ENCODE measurements at regions not wholly inside any gene's neighbourhood (a gene's known extent, or its start where the extent isn't known, plus 50 kb on each side); places are given as distances from the start of the nearest gene placed in this dataset.

GRCh38 chr14:101347893-101348777 is 213.2 kb upstream of the DIO3 start:
- ATAC-seq: no peak
- CTCF ChIA-PET: no interaction called here
- Histone ChIP-seq H4K20me1 (ENCODE audit: insufficient read depth) (no peaks in the 10 kb centered on the region), H3K9me3 (ENCODE audit: control insufficient read depth in 1 of 2, insufficient read depth in 1 of 2, low read depth in 1 of 2, low read length in 2 of 2) (no peaks in the 10 kb centered on the region), H3K4me1 (ENCODE audit: control insufficient read depth in 1 of 2, insufficient read depth in 2 of 2, low read length in 2 of 2) (no peaks in the 10 kb centered on the region; a peak in 1 of 4 replicates), H3K9ac (ENCODE audit: low read length) (no peak overlapping the region), H2AFZ (ENCODE audit: low read depth, low read length, poor library complexity, severe bottlenecking) (no peak overlapping the region), H3K36me3 (ENCODE audit: control insufficient read depth in 1 of 2, insufficient read depth in 2 of 2, low read length in 2 of 2) (no peaks in the 10 kb centered on the region), H3K9me2 (ENCODE audit: insufficient read depth) (no peaks in the 10 kb centered on the region), H3K4me2 (ENCODE audit: low read length) (no peak overlapping the region), H3K27me3 (ENCODE audit: insufficient read depth, low read length) (no peaks in the 10 kb centered on the region), H3K79me2 (ENCODE audit: insufficient read depth, low read length) (no peaks in the 10 kb centered on the region), H3K27ac (ENCODE audit: low read depth, low read length) (no peak overlapping the region), H3K4me3 (replicated peaks in 1 of 2; ENCODE audit: low read depth in 1 of 2, low read length in 2 of 2) (no peak overlapping the region)
- no TSS peak for BruUV-seq (replicated peaks)
- TF ChIP-seq SIN3A (IDR thresholded peaks at IDR 0.05; ENCODE audit: low read depth) (no peak), EZH2phosphoT487 (IDR thresholded peaks at IDR 0.05; ENCODE audit: borderline replicate concordance) (no peak), SRF (IDR thresholded peaks at IDR 0.05; ENCODE audit: low read depth) (no peak), CTCF (IDR thresholded peaks at IDR 0.05 in 2 of 3, conservative IDR thresholded peaks at IDR 0.05 in 1 of 3; ENCODE audit: borderline replicate concordance in 1 of 3, insufficient read depth in 1 of 3, low read depth in 2 of 3, low read length in 2 of 3) (no peak), EGR1 (IDR thresholded peaks at IDR 0.05; ENCODE audit: low read depth) (no peak), FOSL1 (IDR thresholded peaks at IDR 0.05; ENCODE audit: low read depth) (no peak), RAD21 (IDR thresholded peaks at IDR 0.05; ENCODE audit: low read depth) (no peak), POLR2AphosphoS5 (IDR thresholded peaks at IDR 0.05; ENCODE audit: low read depth, low read length) (no peak), ZFX (IDR thresholded peaks at IDR 0.05) (no peak), ELF1 (IDR thresholded peaks at IDR 0.05; ENCODE audit: borderline replicate concordance, low read depth) (no peak), ZNF274 (IDR thresholded peaks at IDR 0.05; ENCODE audit: low read depth, low read length) (no peak)
- TF ChIP-seq, protein P1, sequence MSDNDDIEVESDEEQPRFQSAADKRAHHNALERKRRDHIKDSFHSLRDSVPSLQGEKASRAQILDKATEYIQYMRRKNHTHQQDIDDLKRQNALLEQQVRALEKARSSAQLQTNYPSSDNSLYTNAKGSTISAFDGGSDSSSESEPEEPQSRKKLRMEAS (IDR thresholded peaks at IDR 0.05): no peak
- POLR2A ChIA-PET: no interaction called here
- intact Hi-C loops (cut with micrococcal nuclease): no loop called here
- RAD21 ChIA-PET (ENCODE audit: low non-redundant PET in 1 of 2, low total read pairs in 2 of 2, uncharacterized antibody in 2 of 2, unreplicated experiment in 2 of 2): no interaction called here
- DNase-seq (ENCODE audit: low read depth, low spot score): no peak
